Transverse colon (tissue), 4 donors: ENCODE measurements at regions not wholly inside any gene's neighbourhood (a gene's known extent, or its start where the extent isn't known, plus 50 kb on each side); places are given as distances from the start of the nearest gene placed in this dataset.
A peak's percentile ranks its signal among the peaks of the same experiment; 100 is the strongest.

Source experiments
- DNase-seq: peaks from one replicate; pipeline ENCODE4 v3.0.0-alpha.2; 2019
- H3K27ac ChIP-seq, 4 donors: fragments of 200-600 bp; sonication (generic); 2 replicates each; pipeline ENCODE4 v1.5.1; 2016 to 2018; ENCODE audit warnings: inconsistent platforms in 4 of 4
- H3K27me3 ChIP-seq: fragments of 200-600 bp; sonication (generic); 2 replicates; pipeline ENCODE4 v1.5.1; 2017; ENCODE audit warnings: inconsistent platforms
- H3K36me3 ChIP-seq, 4 donors: fragments of 200-600 bp; sonication (generic); 2 replicates each; pipeline ENCODE4 v1.5.1; 2017 to 2019; ENCODE audit warnings: inconsistent platforms in 4 of 4
- H3K4me1 ChIP-seq, 4 donors: fragments of 200-600 bp; sonication (generic); 2 replicates each; pipeline ENCODE4 v1.5.1; 2017 to 2020; ENCODE audit warnings: inconsistent platforms in 4 of 4
- H3K4me3 ChIP-seq, 4 donors: fragments of 200-600 bp; sonication (generic); 1 replicate in 1 of 4; 2 replicates in 3 of 4; pipeline versions ENCODE4 v1.5.1 to v1.6.1; 2017 to 2019; ENCODE audit warnings: inconsistent platforms in 4 of 4
- H3K9me3 ChIP-seq, 2 donors: fragments of 200-600 bp; sonication (generic); 2 replicates each; pipeline ENCODE4 v1.5.1; 2017 to 2019; ENCODE audit warnings: inconsistent platforms in 2 of 2
- CTCF ChIP-seq, 5 experiments: fragments of 200-600 bp in 3 of 5; fragments of 450-650 bp in 2 of 5; sonication (generic) in 3 of 5; IDR thresholded peaks; 1 replicate in 2 of 5; 2 replicates in 3 of 5; pipeline ENCODE4 v1.5.1; 2016 to 2017; ENCODE audit warnings: antibody characterized with exemption in 5 of 5, inconsistent platforms in 3 of 5, mild to moderate bottlenecking in 2 of 5, moderate library complexity in 1 of 5
- EP300 ChIP-seq: sonication (generic); formaldehyde crosslinking; IDR thresholded peaks from one replicate; pipeline ENCODE4 v1.6.1; 2017; ENCODE audit warnings: antibody characterized with exemption, low read depth
- POLR2A ChIP-seq: fragments of 450-650 bp; IDR thresholded peaks from one replicate; pipeline ENCODE4 v1.6.1; 2016; ENCODE audit warnings: antibody characterized with exemption, mild to moderate bottlenecking, moderate library complexity
- POLR2AphosphoS5 ChIP-seq, 3 donors: sonication (generic); formaldehyde crosslinking; IDR thresholded peaks; one replicate each; pipeline ENCODE4 v1.6.1; 2016; ENCODE audit warnings: antibody characterized with exemption in 3 of 3
- WGBS, 2 donors: methylation state at CpG; one replicate each; pipeline ENCODE4 v1.1.5; 2018; ENCODE audit warnings: low coverage in 1 of 2; 5-methylcytosine and 5-hydroxymethylcytosine counted together
- in situ Hi-C, 4 donors: fragments of 200-750 bp; cut with MboI; loops; one replicate each; pipeline versions ENCODE4 v1.15.0 to v1.15.1; 2017; ENCODE audit warnings: low sequenced_read_pairs in 3 of 4, low pct_ligation_motif_present in 1 of 4, low pct_unique_long_range_greater_than_20kb in 1 of 4
- intact Hi-C: fragments of 100-400 bp; cut with DNase I; formaldehyde crosslinking; loops from one replicate; pipeline ENCODE4 v1.15.1; 2023; ENCODE audit warnings: low total_unique reads

- H3K36me3 ChIP-seq: no peaks in the 10 kb centered on the region
- H3K4me1 ChIP-seq: peaks cover 12 to 30% (median 18%) of the 10 kb centered on the region in 4 donors
- TF ChIP-seq EP300 (no peak), CTCF (IDR thresholded peaks at IDR 0.05) (no peak), POLR2AphosphoS5 (IDR thresholded peaks at IDR 0.05) (no peak), POLR2A (no peak)
- intact Hi-C loops (no loop called here), in situ Hi-C loops (no loop called here)
- peaks cover 0 to 3% of the 10 kb centered on the region in 2 donors for H3K9me3 ChIP-seq
- DNase-seq: no peak
- H3K4me3 ChIP-seq: no peak overlapping the region
- H3K27ac ChIP-seq: peak overlapping the region in 3 of 4 donors; percentile 48 to 55 (median 51)
- WGBS, 2 donors: 100% methylated on average over 1 of the region's 1 CpG; no CpG with 5 or more reads in 1 of the 2 donors
- no peaks in the 10 kb centered on the region for H3K27me3 ChIP-seq
These were observed 220.4 kb upstream of the NUDT4 start for GRCh38 chr12:93157279-93157678.

- Histone ChIP-seq H3K4me1 (peaks cover 12 to 32% (median 18%) of the 10 kb centered on the region in 4 donors), H3K27me3 (no peaks in the 10 kb centered on the region), H3K36me3 (no peaks in the 10 kb centered on the region), H3K9me3 (peaks cover 0 to 3% of the 10 kb centered on the region in 2 donors), H3K27ac (no peak overlapping the region), H3K4me3 (no peak overlapping the region)
- WGBS, 2 donors: 95 to 100% methylated on average over 3 to 4 of the region's 4 CpGs
- in situ Hi-C loops (no loop called here), intact Hi-C loops (no loop called here)
- TF ChIP-seq POLR2A (no peak), POLR2AphosphoS5 (IDR thresholded peaks at IDR 0.05) (no peak), EP300 (no peak), CTCF (IDR thresholded peaks at IDR 0.05) (no peak)
- DNase-seq: no peak
These were observed 219.5 kb upstream of the NUDT4 start for GRCh38 chr12:93158065-93158843.

- no peak for TF ChIP-seq POLR2AphosphoS5 (IDR thresholded peaks at IDR 0.05)
- no peak for TF ChIP-seq EP300
- TF ChIP-seq POLR2A: no peak
- no peak for TF ChIP-seq CTCF (IDR thresholded peaks at IDR 0.05)
- no peaks in the 10 kb centered on the region for H3K36me3 ChIP-seq
- no peak overlapping the region for H3K4me3 ChIP-seq
- no peak for DNase-seq
- H3K4me1 ChIP-seq: peaks cover 0 to 50% (median 22%) of the 10 kb centered on the region in 4 donors
- in situ Hi-C loops (no loop called here), intact Hi-C loops (no loop called here)
- 56 to 57% methylated on average over 3 to 4 of the region's 4 CpGs for WGBS, 2 donors
- H3K9me3 ChIP-seq: no peaks in the 10 kb centered on the region
- peak overlapping the region; percentile 77 to 83 (median 80) for H3K27ac ChIP-seq
- no peaks in the 10 kb centered on the region for H3K27me3 ChIP-seq
These were observed 214.3 kb upstream of the NUDT4 start for GRCh38 chr12:93163260-93164036.

GRCh38 chr12:93164103-93164880, 213.4 kb upstream of the NUDT4 start:
- no peaks in the 10 kb centered on the region for H3K9me3 ChIP-seq
- H3K4me1 ChIP-seq: peaks cover 0 to 54% (median 22%) of the 10 kb centered on the region in 4 donors
- intact Hi-C loops: no loop called here
- 51 to 58% methylated on average over 4 to 5 of the region's 5 CpGs for WGBS, 2 donors
- DNase-seq: peak; percentile 49
- peak overlapping the region; percentile 77 to 83 (median 80) for H3K27ac ChIP-seq
- in situ Hi-C loops: no loop called here
- no peaks in the 10 kb centered on the region for H3K36me3 ChIP-seq
- no peak overlapping the region for H3K4me3 ChIP-seq
- TF ChIP-seq EP300: peak; percentile 10
- no peak for TF ChIP-seq POLR2A
- TF ChIP-seq POLR2AphosphoS5 (IDR thresholded peaks at IDR 0.05): peak in 2 of 3 donors; percentile 33 to 73
- no peak for TF ChIP-seq CTCF (IDR thresholded peaks at IDR 0.05)
- no peaks in the 10 kb centered on the region for H3K27me3 ChIP-seq
